Erythroblast (primary cell): ENCODE measurements at regions not wholly inside any gene's neighbourhood (a gene's known extent, or its start where the extent isn't known, plus 50 kb on each side); places are given as distances from the start of the nearest gene placed in this dataset.

Source experiments
- GATA1 ChIP-seq: IDR thresholded peaks from 2 replicates; pipeline ENCODE4 v1.6.1; 2011; ENCODE audit warnings: low read depth, mild to moderate bottlenecking, control low read depth, low read length, moderate library complexity
- POLR2A ChIP-seq: IDR thresholded peaks from 2 replicates; pipeline ENCODE4 v1.6.1; 2011; ENCODE audit warnings: mild to moderate bottlenecking, low read length

GRCh38 chr6:164377348-164377918 is 932.0 kb downstream of the C6orf118 start:
- TF ChIP-seq POLR2A (no peak), GATA1 (no peak)
